ENCODE measurements at regions not wholly inside any gene's neighbourhood (a gene's known extent, or its start where the extent isn't known, plus 50 kb on each side); places are given as distances from the start of the nearest gene placed in this dataset.
A peak's percentile ranks its signal among the peaks of the same experiment; 100 is the strongest.
"Not testable (repeated sequence)": the region's sequence is repeated elsewhere in the genome, so short reads cannot be mapped to it uniquely, and the experiment has no call there.

DNA sequence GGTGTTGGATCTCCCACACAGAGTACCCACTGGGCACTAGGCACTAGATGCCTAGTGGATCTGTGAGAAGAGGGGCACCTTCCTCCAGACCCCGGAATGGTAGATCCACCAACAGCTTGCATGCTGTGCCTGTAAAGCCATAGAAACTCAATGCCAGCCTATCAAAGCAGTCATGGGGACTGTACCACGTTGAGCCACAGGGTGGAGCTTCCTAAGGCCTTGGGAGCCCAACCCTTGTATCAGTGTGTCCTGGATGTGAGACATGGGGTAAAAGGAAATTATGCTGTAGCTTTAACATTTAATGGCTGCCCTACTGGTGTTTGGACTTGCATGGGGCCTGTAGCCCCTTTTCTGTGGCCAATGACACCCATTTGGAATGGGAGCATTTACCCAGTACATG lies 1024.9 kb downstream of the TMEM121 start:
- no peak for DNase-seq (ENCODE audit: low read depth in 1 of 2, low spot score in 1 of 2)
- TF ChIP-seq, protein P1, sequence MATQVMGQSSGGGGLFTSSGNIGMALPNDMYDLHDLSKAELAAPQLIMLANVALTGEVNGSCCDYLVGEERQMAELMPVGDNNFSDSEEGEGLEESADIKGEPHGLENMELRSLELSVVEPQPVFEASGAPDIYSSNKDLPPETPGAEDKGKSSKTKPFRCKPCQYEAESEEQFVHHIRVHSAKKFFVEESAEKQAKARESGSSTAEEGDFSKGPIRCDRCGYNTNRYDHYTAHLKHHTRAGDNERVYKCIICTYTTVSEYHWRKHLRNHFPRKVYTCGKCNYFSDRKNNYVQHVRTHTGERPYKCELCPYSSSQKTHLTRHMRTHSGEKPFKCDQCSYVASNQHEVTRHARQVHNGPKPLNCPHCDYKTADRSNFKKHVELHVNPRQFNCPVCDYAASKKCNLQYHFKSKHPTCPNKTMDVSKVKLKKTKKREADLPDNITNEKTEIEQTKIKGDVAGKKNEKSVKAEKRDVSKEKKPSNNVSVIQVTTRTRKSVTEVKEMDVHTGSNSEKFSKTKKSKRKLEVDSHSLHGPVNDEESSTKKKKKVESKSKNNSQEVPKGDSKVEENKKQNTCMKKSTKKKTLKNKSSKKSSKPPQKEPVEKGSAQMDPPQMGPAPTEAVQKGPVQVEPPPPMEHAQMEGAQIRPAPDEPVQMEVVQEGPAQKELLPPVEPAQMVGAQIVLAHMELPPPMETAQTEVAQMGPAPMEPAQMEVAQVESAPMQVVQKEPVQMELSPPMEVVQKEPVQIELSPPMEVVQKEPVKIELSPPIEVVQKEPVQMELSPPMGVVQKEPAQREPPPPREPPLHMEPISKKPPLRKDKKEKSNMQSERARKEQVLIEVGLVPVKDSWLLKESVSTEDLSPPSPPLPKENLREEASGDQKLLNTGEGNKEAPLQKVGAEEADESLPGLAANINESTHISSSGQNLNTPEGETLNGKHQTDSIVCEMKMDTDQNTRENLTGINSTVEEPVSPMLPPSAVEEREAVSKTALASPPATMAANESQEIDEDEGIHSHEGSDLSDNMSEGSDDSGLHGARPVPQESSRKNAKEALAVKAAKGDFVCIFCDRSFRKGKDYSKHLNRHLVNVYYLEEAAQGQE (IDR thresholded peaks at IDR 0.05; ENCODE audit: insufficient replicate concordance, low read depth), result no peak
- no peak for TF ChIP-seq GABPA (IDR thresholded peaks at IDR 0.05; ENCODE audit: low read depth)
- TF ChIP-seq, protein P2, sequence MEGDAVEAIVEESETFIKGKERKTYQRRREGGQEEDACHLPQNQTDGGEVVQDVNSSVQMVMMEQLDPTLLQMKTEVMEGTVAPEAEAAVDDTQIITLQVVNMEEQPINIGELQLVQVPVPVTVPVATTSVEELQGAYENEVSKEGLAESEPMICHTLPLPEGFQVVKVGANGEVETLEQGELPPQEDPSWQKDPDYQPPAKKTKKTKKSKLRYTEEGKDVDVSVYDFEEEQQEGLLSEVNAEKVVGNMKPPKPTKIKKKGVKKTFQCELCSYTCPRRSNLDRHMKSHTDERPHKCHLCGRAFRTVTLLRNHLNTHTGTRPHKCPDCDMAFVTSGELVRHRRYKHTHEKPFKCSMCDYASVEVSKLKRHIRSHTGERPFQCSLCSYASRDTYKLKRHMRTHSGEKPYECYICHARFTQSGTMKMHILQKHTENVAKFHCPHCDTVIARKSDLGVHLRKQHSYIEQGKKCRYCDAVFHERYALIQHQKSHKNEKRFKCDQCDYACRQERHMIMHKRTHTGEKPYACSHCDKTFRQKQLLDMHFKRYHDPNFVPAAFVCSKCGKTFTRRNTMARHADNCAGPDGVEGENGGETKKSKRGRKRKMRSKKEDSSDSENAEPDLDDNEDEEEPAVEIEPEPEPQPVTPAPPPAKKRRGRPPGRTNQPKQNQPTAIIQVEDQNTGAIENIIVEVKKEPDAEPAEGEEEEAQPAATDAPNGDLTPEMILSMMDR (IDR thresholded peaks at IDR 0.05; ENCODE audit: insufficient read depth, low read length), result no peak
- no peak for TF ChIP-seq SPI1 (IDR thresholded peaks at IDR 0.05; ENCODE audit: borderline replicate concordance, low read depth)
- no peak for TF ChIP-seq POLR2AphosphoS5 (IDR thresholded peaks at IDR 0.05; ENCODE audit: low read depth)
- no peak overlapping the region for H3K27ac ChIP-seq (replicated peaks)

DNA sequence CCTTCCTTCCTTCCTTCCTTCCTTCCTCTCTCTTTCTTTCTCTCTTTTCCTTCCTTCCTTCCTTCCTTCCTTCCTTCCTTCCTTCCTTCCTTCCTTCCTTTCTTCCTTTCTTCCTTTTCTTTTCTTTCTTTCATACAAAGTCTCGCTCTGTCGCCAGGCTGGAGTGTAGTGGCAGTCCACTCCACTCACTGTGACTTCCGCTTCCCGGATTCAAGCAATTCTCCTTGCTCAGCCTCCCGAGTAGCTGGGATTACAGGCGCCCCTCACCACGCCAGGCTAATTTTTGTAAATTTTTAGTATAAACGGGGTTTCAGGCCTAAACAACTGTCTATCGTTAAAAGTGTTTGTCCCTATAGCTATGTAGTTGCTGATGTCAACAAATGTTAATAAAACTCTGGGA lies 1029.8 kb downstream of the TMEM121 start:
- H3K27me3 ChIP-seq (ENCODE audit: insufficient read depth, poor library complexity, severe bottlenecking); DNase-seq (ENCODE audit: low read depth in 1 of 2, low spot score in 1 of 2); H3K4me3 ChIP-seq (replicated peaks; ENCODE audit: insufficient read depth, low read length); H3K27ac ChIP-seq (replicated peaks): not testable (repeated sequence)

More for the DNA sequence above, 1024.9 kb downstream of the TMEM121 start:
- Histone ChIP-seq H3K27me3 (ENCODE audit: insufficient read depth, poor library complexity, severe bottlenecking) (no peaks in the 10 kb centered on the region), H3K4me3 (replicated peaks; ENCODE audit: insufficient read depth, low read length) (no peak overlapping the region)

DNA sequence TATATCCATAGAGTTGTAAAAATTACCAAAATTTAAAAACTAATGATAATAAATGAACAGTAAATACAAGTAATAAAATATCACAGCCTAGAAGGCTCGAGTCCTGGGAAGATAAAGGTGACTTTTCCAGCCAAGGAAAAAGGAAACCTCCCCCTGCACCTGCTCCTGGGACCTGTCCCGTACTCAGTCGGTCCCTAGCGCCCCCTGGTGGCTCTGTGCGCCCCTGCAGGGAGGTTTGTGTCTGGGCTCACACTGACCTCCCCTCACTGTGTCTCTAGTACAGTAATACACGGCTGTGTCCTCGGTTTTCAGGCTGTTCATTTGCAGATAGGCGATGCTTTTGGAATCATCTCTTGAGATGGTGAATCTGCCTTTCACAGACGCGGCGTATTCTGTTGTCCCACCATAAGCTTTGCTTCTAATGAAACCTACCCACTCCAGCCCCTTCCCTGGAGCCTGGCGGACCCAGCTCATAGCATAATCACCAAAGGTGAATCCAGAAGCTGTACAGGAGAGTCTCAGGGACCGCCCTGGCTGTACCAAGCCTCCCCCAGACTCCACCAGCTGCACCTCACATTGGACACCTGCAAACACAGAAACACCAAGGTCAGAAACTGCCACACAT lies 1030.4 kb downstream of the TMEM121 start:
- Histone ChIP-seq H3K27me3 (ENCODE audit: insufficient read depth, poor library complexity, severe bottlenecking) (peaks cover 2% of the 10 kb centered on the region), H3K4me3 (replicated peaks; ENCODE audit: insufficient read depth, low read length) (no peak overlapping the region), H3K27ac (replicated peaks) (no peak overlapping the region)
- DNase-seq (ENCODE audit: low read depth in 1 of 2, low spot score in 1 of 2), result peak; percentile 6 to 60
- TF ChIP-seq, protein P2 (IDR thresholded peaks at IDR 0.05; ENCODE audit: insufficient read depth, low read length), result peak; percentile 55
- TF ChIP-seq, protein P1 (IDR thresholded peaks at IDR 0.05; ENCODE audit: insufficient replicate concordance, low read depth), result no peak

DNA sequence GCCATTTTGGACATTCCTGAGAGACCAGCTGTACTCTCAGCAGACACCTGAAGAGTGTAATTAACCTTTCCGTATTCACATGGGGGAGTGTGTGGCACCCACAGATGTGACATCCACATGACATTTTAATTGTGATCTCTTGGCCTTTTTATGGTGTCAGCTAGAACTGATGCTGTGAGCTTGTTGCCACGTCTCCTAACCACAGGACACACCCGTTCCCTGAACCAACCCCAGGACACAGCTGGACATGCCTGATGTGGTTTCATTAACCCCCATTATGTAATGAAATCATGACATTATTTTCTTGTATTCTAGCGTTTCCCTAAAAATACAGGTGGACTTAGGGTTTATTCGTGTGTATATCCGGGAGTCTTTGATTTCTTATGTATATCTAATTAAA lies 1036.1 kb downstream of the TMEM121 start:
- TF ChIP-seq, protein P2 (IDR thresholded peaks at IDR 0.05; ENCODE audit: insufficient read depth, low read length), result no peak
- TF ChIP-seq SPI1 (IDR thresholded peaks at IDR 0.05; ENCODE audit: borderline replicate concordance, low read depth) (no peak), POLR2AphosphoS5 (IDR thresholded peaks at IDR 0.05; ENCODE audit: low read depth) (no peak), GABPA (IDR thresholded peaks at IDR 0.05; ENCODE audit: low read depth) (no peak)
- TF ChIP-seq, protein P1 (IDR thresholded peaks at IDR 0.05; ENCODE audit: insufficient replicate concordance, low read depth), result no peak
- H3K27me3 ChIP-seq (ENCODE audit: insufficient read depth, poor library complexity, severe bottlenecking), result peaks cover 2% of the 10 kb centered on the region
- H3K4me3 ChIP-seq (replicated peaks; ENCODE audit: insufficient read depth, low read length), result no peak overlapping the region
- no peak for DNase-seq (ENCODE audit: low read depth in 1 of 2, low spot score in 1 of 2)
- no peak overlapping the region for H3K27ac ChIP-seq (replicated peaks)
